HepG2 (cell line): ENCODE measurements at regions not wholly inside any gene's neighbourhood (a gene's known extent, or its start where the extent isn't known, plus 50 kb on each side); places are given as distances from the start of the nearest gene placed in this dataset.

Source experiments
- ATAC-seq: fragments of 200-7000 bp; cut with Tn5 transposase; 3 replicates; pipeline ENCODE4 v1.9.1; 2020; ENCODE audit warnings: mild to moderate bottlenecking, moderate library complexity
- BruUV-seq: library from RNA; stranded (reverse); fragments of 400-500 nt; replicated peaks from 2 replicates; lab custom pipeline; 2021; lab: Mats Ljungman, UMichigan
- CTCF ChIA-PET: fragments of 300-600 bp; formaldehyde crosslinking; extraction: SDS; loops from one replicate; lab custom pipeline; 2021; ENCODE audit warnings: low total read pairs, inconsistent platforms, low intra/inter-chr PET ratio; lab: Yijun Ruan, JAX
- POLR2A ChIA-PET: fragments of 350-600 bp; sonication (Branson Sonifier 250); formaldehyde crosslinking; loops from one replicate; lab custom pipeline; 2020; ENCODE audit warnings: antibody characterized with exemption, inconsistent platforms; lab: Yijun Ruan, JAX
- DNase-seq: peaks from one replicate; pipeline ENCODE4 v3.0.0-alpha.2; 2015; ENCODE audit warnings: low spot score
- FAIRE-seq: peaks from 3 replicates; lab custom pipeline; 2011; peaks lifted over from hg19 to GRCh38; lab: Jason Lieb, UNC
- H2AFZ ChIP-seq: one replicate; pipeline ENCODE4 v1.6.1; 2011; ENCODE audit warnings: low read length, inconsistent platforms
- H3K27ac ChIP-seq: fragments of 300-600 bp; 3 replicates; pipeline ENCODE4 v1.8.0; 2011; ENCODE audit warnings: mixed run types, mild to moderate bottlenecking, mixed read lengths, low read length, inconsistent platforms; ENCODE audit not compliant: insufficient read depth; ENCODE audit errors: extremely low read length
- H3K27me3 ChIP-seq, 2 experiments: fragments of 200-600 bp in 1 of 2; 2 replicates in 1 of 2; 3 replicates in 1 of 2; pipeline versions ENCODE4 v1.6.0 to v1.8.0; 2011; ENCODE audit warnings: low read length in 2 of 2, mild to moderate bottlenecking in 2 of 2, moderate library complexity in 2 of 2, inconsistent platforms in 1 of 2; ENCODE audit not compliant: insufficient read depth in 2 of 2, control insufficient read depth in 1 of 2
- H3K36me3 ChIP-seq, 2 experiments: fragments of 200-600 bp in 1 of 2; replicated peaks in 1 of 2; 2 replicates in 1 of 2; 3 replicates in 1 of 2; pipeline versions ENCODE4 v1.5.1 to v1.8.0; 2011; ENCODE audit warnings: low read length in 2 of 2, inconsistent platforms in 1 of 2; ENCODE audit not compliant: insufficient read depth in 2 of 2, control insufficient read depth in 1 of 2
- H3K4me1 ChIP-seq: 2 replicates; pipeline ENCODE4 v1.5.1; 2012; ENCODE audit warnings: low read length, inconsistent platforms; ENCODE audit not compliant: insufficient read depth
- H3K4me2 ChIP-seq: 2 replicates; pipeline ENCODE4 v1.6.0; 2011; ENCODE audit warnings: low read depth, low read length, inconsistent platforms
- H3K4me3 ChIP-seq, 3 experiments: fragments of 200-600 bp in 1 of 3; sonication (generic), shearing (Covaris generic) in 1 of 3; replicated peaks in 1 of 3; 2 replicates each; pipeline ENCODE4 v1.5.1; 2011 to 2016; ENCODE audit warnings: low read length in 3 of 3, inconsistent platforms in 2 of 3, low read depth in 2 of 3, mild to moderate bottlenecking in 2 of 3, control low read depth in 1 of 3, mixed read lengths in 1 of 3; ENCODE audit not compliant: insufficient read depth in 1 of 3
- H3K79me2 ChIP-seq: one replicate; pipeline ENCODE4 v1.6.1; 2011; ENCODE audit warnings: low read length, inconsistent platforms; ENCODE audit not compliant: insufficient read depth
- H3K9ac ChIP-seq: 2 replicates; pipeline ENCODE4 v1.6.0; 2011; ENCODE audit warnings: mild to moderate bottlenecking, low read depth, low read length, inconsistent platforms; ENCODE audit not compliant: insufficient read depth
- H3K9me3 ChIP-seq: 2 replicates; pipeline ENCODE4 v1.5.1; 2012; ENCODE audit warnings: mild to moderate bottlenecking, low read length
- H4K20me1 ChIP-seq: 2 replicates; pipeline ENCODE4 v1.6.0; 2011; ENCODE audit warnings: inconsistent platforms, mild to moderate bottlenecking, low read length, moderate library complexity; ENCODE audit not compliant: insufficient read depth
- AHR ChIP-seq: IDR thresholded peaks from 2 replicates; pipeline ENCODE4 v1.6.1; 2018; ENCODE audit warnings: missing genetic modification reagents, missing compliant biosample characterization
- KDM4B ChIP-seq: sonication (generic); formaldehyde crosslinking; IDR thresholded peaks from 2 replicates; pipeline ENCODE4 v1.4.0; 2020; ENCODE audit warnings: missing genetic modification reagents
- RARG ChIP-seq: sonication (generic); formaldehyde crosslinking; IDR thresholded peaks from 2 replicates; pipeline ENCODE4 v1.4.0; 2020; ENCODE audit warnings: low read depth, mild to moderate bottlenecking, missing genetic modification reagents
- ZFX ChIP-seq: sonication (generic); formaldehyde crosslinking; IDR thresholded peaks from 2 replicates; pipeline ENCODE4 v1.4.0; 2020; ENCODE audit warnings: mild to moderate bottlenecking, low read depth, missing genetic modification reagents, moderate library complexity
- ZNF234 ChIP-seq: sonication (generic); formaldehyde crosslinking; conservative IDR thresholded peaks from 2 replicates; pipeline ENCODE4 v1.5.1; 2020; ENCODE audit warnings: mild to moderate bottlenecking, missing genetic modification reagents
- ZNF264 ChIP-seq: sonication (generic); formaldehyde crosslinking; IDR thresholded peaks from 2 replicates; pipeline ENCODE4 v1.4.0; 2020; ENCODE audit warnings: missing genetic modification reagents
- ZNF292 ChIP-seq: sonication (generic); formaldehyde crosslinking; IDR thresholded peaks from 2 replicates; pipeline ENCODE4 v1.8.1; 2022; ENCODE audit warnings: mild to moderate bottlenecking, low read depth, missing genetic modification reagents, borderline replicate concordance
- WGBS: methylation state at CpG from one replicate; pipeline ENCODE4 v1.1.6; 2017; ENCODE audit warnings: low lambda C conversion rate; 5-methylcytosine and 5-hydroxymethylcytosine counted together
- in situ Hi-C: cut with HindIII; loops from 2 replicates; pipeline ENCODE4 v1.10.0; 2017; ENCODE audit warnings: low pct_unique_long_range_greater_than_20kb; ENCODE audit not compliant: extremely low pct_ligation_motif_present
- intact Hi-C: fragments of 100-400 bp; cut with micrococcal nuclease; formaldehyde crosslinking; loops from one replicate; pipeline ENCODE4 v1.10.0; 2022; ENCODE audit not compliant: unreplicated experiment
- TF ChIP-seq, protein P1 (sequence below): fragments of 450-650 bp; IDR thresholded peaks from 2 replicates; pipeline ENCODE4 v1.6.1; 2017; ENCODE audit warnings: mild to moderate bottlenecking

DNA sequence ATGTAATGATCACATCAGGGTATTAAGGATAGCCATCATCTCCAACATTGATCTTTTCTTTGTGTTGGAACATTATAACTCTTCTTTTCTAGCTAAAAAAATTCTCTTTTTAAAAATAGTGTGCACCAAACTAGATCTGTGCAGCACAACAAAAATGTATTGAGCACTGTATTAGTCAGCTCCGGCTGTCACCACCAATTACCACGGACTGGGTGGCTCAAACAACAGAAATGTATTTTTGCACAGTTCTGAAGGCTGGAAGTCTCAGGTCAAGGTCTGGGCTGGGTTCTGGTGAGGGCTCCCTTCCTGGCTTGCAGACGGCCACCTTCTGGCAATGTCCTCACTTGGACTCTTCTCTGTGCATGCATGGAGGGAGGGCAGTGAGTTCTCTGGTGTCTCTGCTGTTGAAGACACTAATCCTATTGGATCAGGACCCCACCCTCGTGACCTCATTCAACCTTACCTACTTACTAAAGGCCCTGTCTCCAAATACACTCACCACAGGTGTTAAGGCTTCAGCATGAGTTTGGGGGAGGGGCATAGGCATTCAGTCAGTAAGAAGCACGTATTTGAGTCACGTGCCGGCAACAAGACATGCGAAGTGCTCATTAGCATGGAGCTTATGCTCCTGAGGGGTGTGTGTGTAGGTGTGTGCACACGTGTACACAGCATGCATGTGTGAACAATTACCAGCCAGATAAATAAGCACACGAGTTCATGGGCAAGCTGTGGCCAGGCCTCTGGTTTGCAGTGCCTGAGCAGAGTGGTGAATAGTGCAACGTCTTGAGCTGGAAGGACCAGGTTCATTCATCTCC lies 89.4 kb upstream of the SH3PXD2B start:
- H3K9ac ChIP-seq = no peak overlapping the region
- no peak for ATAC-seq
- CTCF ChIA-PET = no interaction called here
- TF ChIP-seq AHR (no peak), ZNF234 (CRISPR knock-in tag) (no peak), ZNF264 (CRISPR knock-in tag) (peak; percentile 59; the same call in 1 of the 2 replicates), ZFX (CRISPR knock-in tag) (no peak), ZNF292 (CRISPR knock-in tag) (no peak), KDM4B (CRISPR knock-in tag) (no peak), RARG (CRISPR knock-in tag) (no peak)
- TF ChIP-seq, protein P1, sequence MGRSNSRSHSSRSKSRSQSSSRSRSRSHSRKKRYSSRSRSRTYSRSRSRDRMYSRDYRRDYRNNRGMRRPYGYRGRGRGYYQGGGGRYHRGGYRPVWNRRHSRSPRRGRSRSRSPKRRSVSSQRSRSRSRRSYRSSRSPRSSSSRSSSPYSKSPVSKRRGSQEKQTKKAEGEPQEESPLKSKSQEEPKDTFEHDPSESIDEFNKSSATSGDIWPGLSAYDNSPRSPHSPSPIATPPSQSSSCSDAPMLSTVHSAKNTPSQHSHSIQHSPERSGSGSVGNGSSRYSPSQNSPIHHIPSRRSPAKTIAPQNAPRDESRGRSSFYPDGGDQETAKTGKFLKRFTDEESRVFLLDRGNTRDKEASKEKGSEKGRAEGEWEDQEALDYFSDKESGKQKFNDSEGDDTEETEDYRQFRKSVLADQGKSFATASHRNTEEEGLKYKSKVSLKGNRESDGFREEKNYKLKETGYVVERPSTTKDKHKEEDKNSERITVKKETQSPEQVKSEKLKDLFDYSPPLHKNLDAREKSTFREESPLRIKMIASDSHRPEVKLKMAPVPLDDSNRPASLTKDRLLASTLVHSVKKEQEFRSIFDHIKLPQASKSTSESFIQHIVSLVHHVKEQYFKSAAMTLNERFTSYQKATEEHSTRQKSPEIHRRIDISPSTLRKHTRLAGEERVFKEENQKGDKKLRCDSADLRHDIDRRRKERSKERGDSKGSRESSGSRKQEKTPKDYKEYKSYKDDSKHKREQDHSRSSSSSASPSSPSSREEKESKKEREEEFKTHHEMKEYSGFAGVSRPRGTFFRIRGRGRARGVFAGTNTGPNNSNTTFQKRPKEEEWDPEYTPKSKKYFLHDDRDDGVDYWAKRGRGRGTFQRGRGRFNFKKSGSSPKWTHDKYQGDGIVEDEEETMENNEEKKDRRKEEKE = no peak
- TF ChIP-seq, all 625 proteins: peak for 1
- Histone ChIP-seq H3K27ac (no peak overlapping the region), H3K9me3 (no peaks in the 10 kb centered on the region), H3K4me1 (no peaks in the 10 kb centered on the region), H3K27me3 (peaks cover 3 to 36% of the 10 kb centered on the region in 2 experiments; a peak in 4 of 5 replicates), H3K4me3 (no peak overlapping the region), H3K4me2 (no peak overlapping the region), H2AFZ (no peak overlapping the region), H4K20me1 (no peaks in the 10 kb centered on the region), H3K36me3 (no peaks in the 10 kb centered on the region), H3K79me2 (no peaks in the 10 kb centered on the region)
- intact Hi-C loops (no loop called here), in situ Hi-C loops (no loop called here)
- POLR2A ChIA-PET = no interaction called here
- no peak for FAIRE-seq
- WGBS = 37% methylated on average over 10 of the region's 11 CpGs
- no peak for DNase-seq
- BruUV-seq = no TSS peak
